ENCODE measurements at regions not wholly inside any gene's neighbourhood (a gene's known extent, or its start where the extent isn't known, plus 50 kb on each side); places are given as distances from the start of the nearest gene placed in this dataset.

DNA sequence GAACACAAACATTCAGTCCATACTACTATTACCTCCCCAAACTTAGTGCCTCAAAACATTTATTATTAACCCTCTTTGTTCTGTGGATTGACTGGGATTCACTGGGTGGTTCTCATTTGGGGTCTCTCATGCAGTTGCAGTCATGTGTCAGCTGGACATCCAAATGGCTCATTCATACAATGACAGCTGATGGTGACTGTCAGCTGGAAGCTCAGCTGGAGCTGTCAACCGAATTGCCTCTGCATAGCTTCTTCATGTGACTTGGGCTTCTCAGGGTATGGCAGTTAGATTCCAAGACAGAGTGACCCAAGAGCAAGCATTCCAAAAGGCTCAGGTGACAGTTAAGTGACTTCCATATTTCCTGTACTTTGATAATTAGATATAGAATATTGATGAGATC lies 85.2 kb downstream of the CCDC34 start:
- TF ChIP-seq SIN3A (IDR thresholded peaks at IDR 0.05; ENCODE audit: borderline replicate concordance, insufficient read depth, low read length) (no peak), TAF1 (IDR thresholded peaks at IDR 0.05; ENCODE audit: borderline replicate concordance, insufficient read depth, low read length) (no peak), POLR2AphosphoS5 (IDR thresholded peaks at IDR 0.05; ENCODE audit: low read depth, low read length) (no peak)
- TF ChIP-seq, protein P1, sequence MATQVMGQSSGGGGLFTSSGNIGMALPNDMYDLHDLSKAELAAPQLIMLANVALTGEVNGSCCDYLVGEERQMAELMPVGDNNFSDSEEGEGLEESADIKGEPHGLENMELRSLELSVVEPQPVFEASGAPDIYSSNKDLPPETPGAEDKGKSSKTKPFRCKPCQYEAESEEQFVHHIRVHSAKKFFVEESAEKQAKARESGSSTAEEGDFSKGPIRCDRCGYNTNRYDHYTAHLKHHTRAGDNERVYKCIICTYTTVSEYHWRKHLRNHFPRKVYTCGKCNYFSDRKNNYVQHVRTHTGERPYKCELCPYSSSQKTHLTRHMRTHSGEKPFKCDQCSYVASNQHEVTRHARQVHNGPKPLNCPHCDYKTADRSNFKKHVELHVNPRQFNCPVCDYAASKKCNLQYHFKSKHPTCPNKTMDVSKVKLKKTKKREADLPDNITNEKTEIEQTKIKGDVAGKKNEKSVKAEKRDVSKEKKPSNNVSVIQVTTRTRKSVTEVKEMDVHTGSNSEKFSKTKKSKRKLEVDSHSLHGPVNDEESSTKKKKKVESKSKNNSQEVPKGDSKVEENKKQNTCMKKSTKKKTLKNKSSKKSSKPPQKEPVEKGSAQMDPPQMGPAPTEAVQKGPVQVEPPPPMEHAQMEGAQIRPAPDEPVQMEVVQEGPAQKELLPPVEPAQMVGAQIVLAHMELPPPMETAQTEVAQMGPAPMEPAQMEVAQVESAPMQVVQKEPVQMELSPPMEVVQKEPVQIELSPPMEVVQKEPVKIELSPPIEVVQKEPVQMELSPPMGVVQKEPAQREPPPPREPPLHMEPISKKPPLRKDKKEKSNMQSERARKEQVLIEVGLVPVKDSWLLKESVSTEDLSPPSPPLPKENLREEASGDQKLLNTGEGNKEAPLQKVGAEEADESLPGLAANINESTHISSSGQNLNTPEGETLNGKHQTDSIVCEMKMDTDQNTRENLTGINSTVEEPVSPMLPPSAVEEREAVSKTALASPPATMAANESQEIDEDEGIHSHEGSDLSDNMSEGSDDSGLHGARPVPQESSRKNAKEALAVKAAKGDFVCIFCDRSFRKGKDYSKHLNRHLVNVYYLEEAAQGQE (IDR thresholded peaks at IDR 0.05; ENCODE audit: insufficient read depth in 1 of 2, low read depth in 2 of 2, low read length in 2 of 2), result no peak
